Limb (tissue), 2 donors: ENCODE measurements at regions not wholly inside any gene's neighbourhood (a gene's known extent, or its start where the extent isn't known, plus 50 kb on each side); places are given as distances from the start of the nearest gene placed in this dataset.
A peak's percentile ranks its signal among the peaks of the same experiment; 100 is the strongest.

Experiments used
- DNase-seq, 2 donors: peaks; one replicate each; pipeline ENCODE4 v3.0.0-alpha.2; 2016; ENCODE audit errors: extremely low spot score in 2 of 2

DNA sequence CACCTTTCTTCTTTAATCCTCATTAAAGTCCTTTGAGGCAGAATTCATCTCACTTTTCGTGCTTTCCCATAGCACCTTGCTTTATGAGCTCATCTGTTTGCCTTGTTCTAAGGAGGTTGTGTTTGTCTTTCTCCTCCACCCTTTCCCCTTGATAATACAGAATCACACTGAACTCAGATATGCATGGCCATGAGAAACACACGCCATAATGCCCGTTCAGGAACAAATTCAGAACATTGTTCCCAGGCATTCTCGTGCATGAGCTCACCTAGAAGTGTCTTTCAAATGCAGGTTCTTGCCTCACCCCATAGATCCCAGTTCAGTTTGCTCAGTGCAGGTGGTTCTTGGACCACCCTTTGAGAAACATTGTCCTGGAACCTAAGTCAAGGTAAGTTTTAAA, 71.1 kb downstream of the TMEM114 start:
- no peak for DNase-seq

DNA sequence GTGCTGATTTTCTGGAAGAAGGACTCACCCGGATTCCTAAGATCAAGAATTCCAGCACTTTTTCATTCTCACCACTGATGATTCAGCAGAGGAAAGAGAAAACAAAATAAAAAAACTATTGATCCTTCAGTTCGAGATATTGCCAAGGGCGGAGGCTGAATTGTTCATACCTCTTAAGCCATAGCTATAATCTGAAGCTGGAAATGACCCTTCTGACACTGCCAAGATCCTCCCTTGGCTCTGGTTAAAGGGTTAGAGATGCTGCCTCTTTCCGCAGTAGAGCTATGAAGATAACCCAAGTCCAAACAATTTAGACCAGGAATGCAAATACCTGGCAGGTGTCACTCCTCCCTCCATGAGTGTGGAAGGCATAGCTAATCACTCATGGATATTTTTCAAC, 73.0 kb downstream of the TMEM114 start:
- DNase-seq: no peak

DNA sequence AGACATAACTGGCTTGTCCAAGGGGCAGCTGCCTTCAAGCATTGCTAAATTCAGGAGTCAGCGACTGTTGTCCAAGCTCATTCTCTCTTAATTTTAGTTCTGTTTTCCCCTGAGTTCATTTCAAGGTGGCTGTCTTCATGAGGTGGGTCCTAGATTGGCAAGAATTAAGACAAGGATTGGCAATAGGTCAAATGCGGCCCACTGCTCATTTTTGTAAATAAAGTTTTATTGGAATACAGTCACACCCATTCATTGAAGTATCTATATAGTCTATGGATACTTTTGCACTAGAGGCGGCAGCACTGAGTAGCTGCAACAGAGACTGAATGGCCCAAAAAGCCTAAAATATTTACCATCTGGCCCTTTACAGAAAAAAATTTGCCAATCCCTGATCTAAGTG, 73.8 kb downstream of the TMEM114 start:
- no peak for DNase-seq

DNA sequence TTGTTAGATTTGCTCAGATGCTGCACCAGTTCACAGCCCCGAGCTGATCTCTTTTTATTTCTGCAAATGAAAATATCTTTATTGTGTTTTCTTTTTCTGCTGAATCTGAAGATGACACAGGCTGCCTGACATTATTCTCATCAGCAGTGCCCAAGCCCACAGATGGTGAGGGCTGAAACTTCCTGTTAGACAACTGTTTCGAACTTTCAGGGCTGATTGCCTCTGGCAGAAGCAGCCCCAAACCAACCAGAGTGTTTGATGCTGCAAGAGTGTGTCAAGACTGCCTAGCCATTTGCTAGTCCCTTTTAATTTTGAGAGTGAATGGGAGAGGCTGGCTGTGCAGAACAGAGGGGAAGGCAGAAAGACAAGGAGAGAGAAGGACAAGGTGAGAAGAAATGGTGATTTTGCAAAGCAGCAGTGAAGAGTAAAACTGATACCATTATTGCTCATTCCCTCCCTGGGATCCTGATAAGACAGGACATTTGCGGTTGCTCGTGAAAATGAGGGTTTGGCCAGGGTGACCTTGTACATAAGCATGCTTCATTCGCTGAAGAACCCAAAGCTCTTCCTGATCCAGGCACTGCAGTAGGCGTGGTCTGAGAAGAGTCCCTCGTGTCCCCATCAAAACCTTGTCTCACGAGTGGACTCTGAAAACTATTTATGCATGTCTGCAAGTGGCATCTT, 77.2 kb downstream of the TMEM114 start:
- DNase-seq: no peak

DNA sequence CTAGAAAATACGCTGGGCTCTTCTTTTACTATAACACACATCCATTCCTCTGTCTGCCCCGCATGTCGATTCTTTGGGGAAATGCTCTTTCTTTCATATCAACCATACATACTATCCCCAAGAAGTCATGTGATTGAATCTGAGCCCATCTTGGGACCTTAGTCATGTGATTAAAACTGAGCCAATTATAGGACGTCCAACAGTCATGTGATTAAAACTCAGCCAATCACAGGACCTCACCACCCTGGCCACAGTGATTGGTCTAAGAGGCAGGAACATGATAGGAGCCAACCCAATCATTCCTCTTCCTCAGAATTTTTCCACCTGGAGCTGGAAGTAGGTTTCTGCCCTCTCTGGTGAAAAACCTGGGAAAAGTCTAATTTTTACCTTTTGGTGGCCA, 78.8 kb downstream of the TMEM114 start:
- DNase-seq: no peak

DNA sequence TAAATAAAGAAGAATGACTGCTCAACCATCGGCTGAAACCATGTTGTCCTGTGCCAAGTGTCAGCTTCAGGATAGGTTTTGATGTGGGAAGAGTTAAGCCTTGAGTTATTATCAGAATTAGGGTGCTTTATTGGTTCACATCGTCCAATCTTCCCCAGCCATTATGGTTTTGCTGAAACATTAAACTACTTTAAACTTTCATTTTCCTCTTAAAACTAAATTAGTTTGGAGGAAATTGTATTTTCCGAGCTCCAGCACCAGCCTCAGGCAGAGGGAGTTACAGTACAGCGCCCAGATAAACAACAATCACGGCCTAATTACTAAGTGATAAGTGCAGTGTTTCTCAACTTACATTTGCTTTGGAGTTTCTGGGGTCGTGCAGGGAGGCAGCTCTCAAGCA, 80.2 kb downstream of the TMEM114 start:
- DNase-seq: no peak

DNA sequence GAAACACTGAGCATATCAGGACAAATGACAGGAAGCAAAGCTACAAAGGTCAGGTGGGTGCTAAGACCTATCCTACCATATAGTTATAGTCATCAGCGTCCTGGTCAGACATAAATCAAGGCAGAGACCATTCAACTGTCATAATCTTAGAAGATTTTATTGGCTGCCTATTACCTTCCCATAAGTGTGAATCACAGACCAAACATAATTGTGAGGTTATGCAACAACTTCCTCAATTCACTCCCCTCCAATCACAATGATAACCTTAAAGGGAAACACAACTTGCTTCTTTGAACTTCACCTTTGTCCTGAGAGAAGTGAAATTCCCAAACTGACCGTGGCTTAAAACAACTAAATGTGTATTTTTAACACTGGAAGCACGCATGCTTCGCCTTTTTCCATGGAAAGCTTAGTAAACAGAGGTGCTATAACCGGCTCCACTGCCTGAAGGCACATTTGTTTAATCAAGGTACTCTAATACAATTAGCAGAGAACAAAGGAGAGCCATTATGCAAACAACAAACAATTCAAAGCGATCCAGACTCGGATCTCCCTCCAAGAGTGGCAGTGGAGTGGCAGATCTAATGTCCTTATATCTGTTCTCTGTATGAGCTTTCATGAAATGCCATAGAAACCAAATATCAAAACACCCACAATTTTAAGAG, 84.9 kb downstream of the TMEM114 start:
- no peak for DNase-seq

DNA sequence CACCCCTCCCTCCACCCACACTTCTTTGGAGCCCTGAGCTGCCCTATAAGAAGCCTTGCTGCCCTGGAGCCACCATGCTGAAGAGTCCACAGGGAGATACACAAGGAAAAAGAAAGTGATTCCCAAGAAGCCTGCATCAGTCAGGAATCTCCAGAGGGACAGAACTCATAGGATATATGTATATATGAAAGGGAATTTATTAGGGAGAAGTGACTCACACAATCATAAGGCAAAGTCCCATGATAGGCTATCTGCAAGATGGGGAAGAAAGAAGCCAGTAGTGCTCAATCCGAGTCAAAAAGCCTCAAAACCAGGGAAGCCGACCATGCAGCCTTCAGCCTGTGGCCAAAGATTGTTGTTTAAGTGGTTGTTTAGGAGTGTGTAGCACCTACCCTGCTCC, 87.9 kb downstream of the TMEM114 start:
- no peak for DNase-seq

DNA sequence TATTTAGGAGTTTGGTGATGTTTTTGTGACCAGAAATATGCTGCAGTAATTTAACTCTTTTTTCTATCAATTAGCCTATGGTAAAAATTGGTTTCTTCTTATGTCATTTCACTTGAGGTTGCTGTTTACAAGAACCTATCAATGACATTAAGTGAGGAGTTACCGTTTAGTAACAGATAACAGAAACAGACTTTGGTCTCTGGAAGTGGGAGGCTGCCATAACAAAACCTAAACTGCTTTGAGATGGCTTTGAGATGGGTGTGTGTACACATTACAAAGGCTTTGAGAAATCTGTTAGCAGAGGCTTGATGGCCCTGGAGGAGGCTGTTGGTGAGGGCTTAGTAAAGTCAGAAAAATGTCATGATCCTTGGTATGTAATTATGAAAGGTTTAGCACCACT, 90.0 kb downstream of the TMEM114 start:
- no peak for DNase-seq

DNA sequence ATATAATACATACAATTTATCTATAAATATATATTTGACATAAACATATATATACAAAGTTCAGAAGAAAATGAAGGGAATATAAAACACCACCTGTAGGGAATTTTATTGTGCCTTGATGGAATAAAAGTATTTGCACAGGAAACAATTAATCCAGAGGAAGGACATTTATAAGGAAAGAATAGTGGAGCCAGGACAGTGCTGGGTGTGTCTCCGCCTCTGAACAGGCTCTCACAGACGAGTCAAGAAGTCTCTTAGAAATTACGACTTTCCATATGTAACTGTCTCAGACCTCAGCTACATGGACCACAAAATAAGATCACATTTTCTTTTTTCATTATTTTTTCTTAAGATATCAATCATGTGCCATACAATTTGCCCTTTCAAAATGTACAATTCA, 93.9 kb downstream of the TMEM114 start:
- DNase-seq: no peak

DNA sequence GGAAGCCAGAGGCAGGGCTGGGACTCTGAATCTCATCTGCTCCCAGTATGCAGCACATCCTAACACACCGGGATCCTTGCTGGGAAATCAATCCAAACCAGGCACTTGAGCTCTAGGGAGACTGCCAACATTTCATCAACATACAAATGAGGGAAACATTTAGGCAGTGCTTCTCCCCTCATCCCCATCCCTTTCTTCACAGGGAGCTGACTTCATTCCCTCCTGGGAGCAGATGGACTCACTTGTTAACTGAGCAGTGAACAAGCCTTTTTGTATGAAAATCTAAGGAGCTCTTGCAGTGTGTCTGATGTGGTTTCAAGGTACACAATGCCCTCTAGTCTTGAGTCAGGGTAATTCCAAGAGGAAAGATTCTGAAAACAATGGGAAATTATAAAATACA, 96.3 kb downstream of the TMEM114 start:
- peak in 1 of 2 donors; percentile 26 for DNase-seq

DNA sequence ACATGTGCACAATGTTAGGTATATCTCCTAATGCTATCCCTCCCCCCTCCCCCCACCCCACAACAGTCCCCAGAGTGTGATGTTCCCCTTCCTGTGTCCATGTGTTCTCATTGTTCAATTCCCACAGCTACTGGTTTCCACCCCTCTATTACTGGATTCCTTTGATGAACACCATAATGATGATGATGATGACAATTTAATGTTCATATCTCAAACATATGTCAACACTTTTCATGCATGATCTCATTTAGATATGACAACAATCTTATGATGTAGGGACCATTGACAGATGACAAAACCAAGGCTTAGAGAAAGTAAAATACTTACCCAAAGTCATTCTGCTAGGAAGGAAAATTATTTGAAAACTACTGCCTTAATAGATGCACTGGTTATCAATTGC, 97.6 kb downstream of the TMEM114 start:
- no peak for DNase-seq

DNA sequence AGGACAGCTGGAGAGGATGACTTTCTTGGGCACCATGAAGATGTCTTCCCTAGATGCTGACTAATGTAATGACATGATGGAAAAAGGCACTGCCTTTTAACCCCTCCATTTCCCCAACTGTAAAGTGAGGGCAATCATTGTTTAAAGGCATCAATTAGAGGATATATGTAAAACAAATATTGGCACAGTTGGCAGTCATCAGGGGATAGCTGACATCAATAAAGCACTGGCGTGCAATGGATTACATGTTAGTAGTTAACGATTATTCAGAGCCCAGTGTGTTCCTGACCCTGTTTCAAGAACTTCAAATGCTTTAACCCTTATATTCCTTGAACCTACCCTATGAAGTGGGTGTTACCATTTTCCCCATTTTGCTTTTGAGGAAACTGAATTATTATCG, 100.7 kb downstream of the TMEM114 start:
- no peak for DNase-seq

DNA sequence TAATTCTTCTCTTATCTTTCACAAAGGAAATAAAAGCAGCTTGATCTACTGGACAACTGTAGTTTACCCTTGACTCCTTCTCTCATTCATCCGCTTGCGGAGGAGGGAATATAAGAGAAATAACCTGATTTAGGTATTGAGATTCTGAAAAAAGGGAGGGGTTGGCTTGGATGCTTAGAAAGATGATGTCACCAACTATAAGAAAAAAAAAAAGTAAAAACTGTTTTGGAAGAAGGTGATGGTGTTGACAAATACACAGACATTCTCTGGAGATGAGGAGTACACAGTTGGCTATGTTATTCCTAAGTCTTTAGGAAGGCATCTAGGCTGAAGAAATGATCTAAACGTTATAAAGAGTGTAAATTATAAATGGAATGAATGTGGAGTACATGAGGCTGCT, 103.3 kb downstream of the TMEM114 start:
- no peak for DNase-seq

DNA sequence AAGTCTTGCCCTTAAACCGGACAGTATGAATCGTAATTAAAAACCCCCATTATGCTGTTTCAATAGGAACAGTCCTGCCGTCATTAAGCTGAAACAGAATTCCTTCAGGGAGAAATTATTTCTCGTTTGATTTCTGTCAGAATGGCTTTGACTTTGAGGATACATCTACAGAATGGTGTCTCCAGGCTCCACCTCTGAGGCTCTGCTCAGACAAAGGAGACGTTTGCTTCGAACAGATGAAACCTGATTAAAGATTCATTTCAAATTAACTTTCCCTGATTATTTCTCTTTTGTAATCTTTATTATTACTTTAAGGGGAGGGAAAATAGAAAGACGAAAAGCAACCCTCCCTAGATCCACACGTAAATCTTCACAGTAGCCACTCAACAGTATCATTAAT, 106.9 kb downstream of the TMEM114 start:
- DNase-seq: no peak

DNA sequence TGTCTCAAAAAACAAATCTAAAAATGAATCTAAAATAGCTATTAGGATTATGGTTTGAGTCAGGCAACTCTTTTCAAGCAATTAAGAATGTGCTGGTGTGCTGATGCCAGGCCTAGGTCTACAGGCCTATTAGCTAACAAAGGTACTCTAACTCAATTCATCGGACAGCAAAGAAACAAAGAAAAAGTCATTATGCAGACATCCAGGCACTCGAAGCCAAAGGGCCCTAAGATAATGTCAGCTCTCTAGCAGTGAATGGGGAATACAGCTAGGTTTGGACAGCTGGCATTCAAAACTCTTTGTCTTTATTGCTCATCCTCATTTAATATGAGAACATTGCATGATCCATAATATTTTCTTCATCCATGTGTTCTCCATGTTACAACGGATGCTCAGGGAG, 108.5 kb downstream of the TMEM114 start:
- DNase-seq: no peak

DNA sequence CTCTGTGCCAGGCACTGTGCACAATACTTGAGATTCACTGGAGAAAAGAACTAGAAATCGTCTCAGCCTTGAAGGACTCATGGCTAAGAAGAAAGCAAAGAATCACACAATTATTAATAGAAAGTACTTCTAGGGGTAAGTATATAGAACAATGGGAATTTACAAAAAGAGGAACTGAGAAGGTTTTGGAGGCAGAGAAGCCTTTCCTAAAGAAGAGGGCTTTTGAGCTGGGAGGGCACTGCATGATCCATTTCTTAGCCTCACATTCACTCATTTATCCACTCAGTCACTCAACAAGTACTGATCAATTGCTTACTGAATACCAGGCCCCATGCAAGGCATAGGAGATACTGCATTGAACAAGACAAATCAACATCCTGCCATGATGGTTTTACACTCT, 113.5 kb downstream of the TMEM114 start:
- DNase-seq: no peak

DNA sequence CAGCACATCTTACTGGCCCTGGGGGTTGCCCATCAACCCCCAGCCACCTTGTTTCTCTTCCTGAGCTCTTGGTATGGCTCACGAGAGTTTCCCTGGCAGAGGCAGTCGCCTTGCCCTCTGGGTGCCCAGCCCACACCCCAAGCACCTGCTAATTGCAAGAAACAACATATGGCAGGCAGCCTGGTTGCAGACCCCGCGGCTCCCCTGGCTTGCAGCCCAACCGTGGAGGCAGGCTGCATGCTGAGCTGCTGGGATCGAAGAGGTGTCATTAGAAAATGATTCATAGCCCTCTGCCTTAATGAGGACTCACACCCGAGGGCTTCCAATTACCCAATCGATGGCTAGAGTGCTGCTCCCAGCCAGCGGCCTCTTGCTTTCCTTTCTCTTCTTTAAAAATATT, 115.7 kb downstream of the TMEM114 start:
- DNase-seq: peak in 1 of 2 donors; percentile 44

DNA sequence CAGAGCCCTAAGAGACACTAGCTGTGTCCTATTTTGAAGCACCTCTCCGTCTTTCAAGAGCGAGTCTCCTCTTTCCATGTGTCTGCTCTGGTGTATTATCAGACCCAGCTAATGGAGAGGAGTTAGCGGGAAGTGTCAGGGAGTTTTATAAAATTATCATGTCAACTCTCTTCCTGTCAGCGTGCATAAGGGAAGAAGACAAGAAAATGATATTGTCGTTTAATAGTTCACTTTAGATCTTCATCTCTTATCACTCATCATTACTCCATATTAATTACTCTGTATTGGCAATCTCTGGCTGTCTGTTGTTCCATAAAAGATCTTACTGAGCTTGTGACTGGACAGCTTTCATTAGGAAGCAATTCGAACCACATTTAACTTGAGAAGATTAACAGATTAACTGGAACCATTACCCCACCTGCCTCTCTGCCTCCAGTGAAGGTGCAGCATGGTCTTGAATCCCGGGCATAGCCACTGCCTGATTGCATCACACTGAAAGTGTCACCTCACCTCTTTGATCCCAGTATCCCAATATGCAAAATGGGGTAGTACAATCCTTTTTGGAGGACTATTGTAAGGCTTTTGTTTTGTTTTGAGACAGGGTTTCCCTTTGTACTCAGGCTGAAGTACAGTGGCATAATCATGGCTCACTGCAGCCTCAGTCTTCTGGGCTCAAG, 121.1 kb downstream of the TMEM114 start:
- no peak for DNase-seq

DNA sequence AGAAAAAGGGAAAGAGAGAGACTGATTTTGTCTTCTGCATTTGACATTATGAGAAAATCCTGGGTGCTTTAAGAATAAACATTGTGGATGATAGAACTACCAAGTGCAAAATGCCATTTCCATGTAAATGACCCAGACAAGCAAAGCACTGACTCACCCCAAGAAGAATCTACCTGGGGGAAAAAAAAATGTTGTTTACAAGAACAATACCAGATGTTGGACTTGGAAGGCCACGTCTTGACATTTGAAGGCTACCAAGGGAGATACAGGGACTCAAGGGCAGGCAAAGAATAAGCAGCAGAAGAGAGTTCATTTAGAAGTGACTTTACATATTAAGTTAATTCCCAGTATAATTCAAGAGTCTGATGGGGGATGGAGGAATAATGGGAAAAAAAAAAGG, 125.3 kb downstream of the TMEM114 start:
- DNase-seq: no peak

DNA sequence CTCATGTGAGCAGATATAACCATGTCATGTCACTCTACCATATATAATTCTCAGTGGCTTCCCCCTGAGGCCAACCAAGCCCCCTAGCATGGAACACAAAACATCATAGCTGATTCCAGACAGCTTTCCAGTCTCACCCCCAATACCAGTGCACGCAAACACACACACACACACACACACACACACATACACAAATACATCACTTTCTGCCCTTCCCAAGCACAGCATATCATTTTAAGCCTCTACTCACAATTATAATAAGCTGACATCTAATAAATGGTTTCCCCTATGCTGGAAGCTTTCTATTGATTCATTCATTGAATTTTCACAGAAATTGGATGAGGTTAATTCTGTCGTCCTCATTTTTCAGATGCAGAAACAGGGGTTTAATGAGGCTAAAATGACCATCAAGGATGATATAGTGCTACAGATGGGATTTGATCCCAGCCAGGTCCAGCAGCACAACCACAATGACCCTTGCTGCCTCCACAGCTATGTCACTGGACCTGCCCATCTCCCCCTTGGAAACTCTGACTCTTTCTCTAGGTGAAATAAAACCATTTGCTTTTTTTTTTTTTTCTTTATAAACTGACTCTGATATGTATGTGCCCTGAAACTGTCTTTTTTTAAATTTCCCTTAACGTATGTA, 131.1 kb downstream of the TMEM114 start:
- DNase-seq: no peak

DNA sequence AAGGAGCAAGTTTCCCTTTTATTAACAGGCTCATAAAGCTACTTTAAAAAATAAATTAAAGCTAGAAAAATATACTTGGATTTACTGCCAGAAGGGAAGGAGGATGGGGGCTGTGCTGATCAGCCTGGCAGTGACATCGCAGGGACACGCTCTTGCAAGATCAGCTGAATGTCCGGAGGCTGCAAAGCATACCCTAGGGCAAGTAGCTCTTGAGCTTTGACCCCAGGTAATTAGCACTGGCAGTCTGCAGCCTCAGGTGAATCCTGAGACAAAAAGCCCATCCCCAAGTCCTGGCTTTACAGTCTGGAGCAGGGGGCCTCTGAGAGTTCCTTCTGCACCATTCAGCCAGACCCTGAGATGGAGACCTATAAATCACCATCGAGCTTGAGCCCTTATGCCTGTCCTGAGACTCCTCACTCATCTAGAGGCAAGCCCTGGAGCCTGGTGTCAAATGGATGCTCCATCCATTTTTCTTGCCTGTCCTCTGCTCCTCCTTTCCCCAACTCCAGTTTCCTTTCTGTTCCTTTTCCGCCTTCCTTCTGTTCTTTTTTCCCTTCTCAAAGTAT, 131.7 kb downstream of the TMEM114 start:
- DNase-seq: no peak
